ENCODE measurements at regions not wholly inside any gene's neighbourhood (a gene's known extent, or its start where the extent isn't known, plus 50 kb on each side); places are given as distances from the start of the nearest gene placed in this dataset.

DNA sequence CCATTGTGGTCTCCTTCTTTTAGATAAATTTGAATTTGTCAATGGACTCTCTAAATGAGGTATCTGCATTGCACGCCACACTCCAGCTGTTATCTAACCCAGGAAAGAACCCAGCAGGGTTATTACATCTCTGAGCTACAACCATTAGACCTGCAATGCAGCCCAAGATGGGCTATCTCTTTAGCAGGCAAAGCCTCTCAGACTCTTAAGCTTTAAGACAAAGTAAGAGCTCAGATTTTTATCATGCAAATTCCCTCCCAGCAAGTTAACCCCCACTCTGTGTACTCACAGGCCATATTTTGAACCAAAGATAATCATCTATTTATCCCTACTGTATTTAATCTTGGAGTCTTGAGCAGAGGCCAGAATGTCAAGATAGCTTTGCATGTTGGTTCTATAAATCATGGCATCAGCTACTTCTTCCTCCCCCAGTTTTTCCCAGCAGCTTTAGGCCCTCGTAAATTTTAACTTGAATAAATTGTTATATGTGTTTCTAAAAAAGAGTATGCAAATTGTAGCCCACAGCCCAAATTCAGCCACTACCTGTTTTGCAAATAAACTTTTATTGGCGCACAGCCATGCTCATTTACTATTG is 273.7 kb upstream of the PKDCC start:
- TF ChIP-seq NR3C1 (IDR thresholded peaks at IDR 0.05) (no peak), HEYL (CRISPR knock-in tag; IDR thresholded peaks at IDR 0.05) (no peak), JUN (IDR thresholded peaks at IDR 0.05) (no peak), ZFP36 (IDR thresholded peaks at IDR 0.05; ENCODE audit: borderline replicate concordance, partially characterized antibody) (no peak), EHMT2 (IDR thresholded peaks at IDR 0.05; ENCODE audit: low read depth) (no peak), FOXS1 (CRISPR knock-in tag; IDR thresholded peaks at IDR 0.05) (no peak), RAD21 (conservative IDR thresholded peaks at IDR 0.05 in 1 of 2, IDR thresholded peaks at IDR 0.05 in 1 of 2) (no peak), HOXB13 (CRISPR knock-in tag; IDR thresholded peaks at IDR 0.05; ENCODE audit: low read depth) (no peak), ZC3H11A (IDR thresholded peaks at IDR 0.05) (no peak), HOXB5 (CRISPR knock-in tag; IDR thresholded peaks at IDR 0.05) (no peak)
- TF ChIP-seq, protein P1, sequence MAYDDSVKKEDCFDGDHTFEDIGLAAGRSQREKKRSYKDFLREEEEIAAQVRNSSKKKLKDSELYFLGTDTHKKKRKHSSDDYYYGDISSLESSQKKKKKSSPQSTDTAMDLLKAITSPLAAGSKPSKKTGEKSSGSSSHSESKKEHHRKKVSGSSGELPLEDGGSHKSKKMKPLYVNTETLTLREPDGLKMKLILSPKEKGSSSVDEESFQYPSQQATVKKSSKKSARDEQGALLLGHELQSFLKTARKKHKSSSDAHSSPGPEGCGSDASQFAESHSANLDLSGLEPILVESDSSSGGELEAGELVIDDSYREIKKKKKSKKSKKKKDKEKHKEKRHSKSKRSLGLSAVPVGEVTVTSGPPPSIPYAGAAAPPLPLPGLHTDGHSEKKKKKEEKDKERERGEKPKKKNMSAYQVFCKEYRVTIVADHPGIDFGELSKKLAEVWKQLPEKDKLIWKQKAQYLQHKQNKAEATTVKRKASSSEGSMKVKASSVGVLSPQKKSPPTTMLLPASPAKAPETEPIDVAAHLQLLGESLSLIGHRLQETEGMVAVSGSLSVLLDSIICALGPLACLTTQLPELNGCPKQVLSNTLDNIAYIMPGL (CRISPR knock-in tag; IDR thresholded peaks at IDR 0.05; ENCODE audit: borderline replicate concordance) = no peak
- TF ChIP-seq, protein P2, sequence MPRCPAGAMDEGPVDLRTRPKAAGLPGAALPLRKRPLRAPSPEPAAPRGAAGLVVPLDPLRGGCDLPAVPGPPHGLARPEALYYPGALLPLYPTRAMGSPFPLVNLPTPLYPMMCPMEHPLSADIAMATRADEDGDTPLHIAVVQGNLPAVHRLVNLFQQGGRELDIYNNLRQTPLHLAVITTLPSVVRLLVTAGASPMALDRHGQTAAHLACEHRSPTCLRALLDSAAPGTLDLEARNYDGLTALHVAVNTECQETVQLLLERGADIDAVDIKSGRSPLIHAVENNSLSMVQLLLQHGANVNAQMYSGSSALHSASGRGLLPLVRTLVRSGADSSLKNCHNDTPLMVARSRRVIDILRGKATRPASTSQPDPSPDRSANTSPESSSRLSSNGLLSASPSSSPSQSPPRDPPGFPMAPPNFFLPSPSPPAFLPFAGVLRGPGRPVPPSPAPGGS (IDR thresholded peaks at IDR 0.05) = no peak
- TF ChIP-seq, protein P3, sequence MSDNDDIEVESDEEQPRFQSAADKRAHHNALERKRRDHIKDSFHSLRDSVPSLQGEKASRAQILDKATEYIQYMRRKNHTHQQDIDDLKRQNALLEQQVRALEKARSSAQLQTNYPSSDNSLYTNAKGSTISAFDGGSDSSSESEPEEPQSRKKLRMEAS (IDR thresholded peaks at IDR 0.05) = no peak
- no peak overlapping the region for H3K4me2 ChIP-seq
- ChIA-PET CTCF (interaction anchor here (0.6 to 1.3 kb wide), 4 partner anchors 9 to 1950 kb away, joined by 3 to 4 read pairs (median 3); no protein-coding TSS in a partner anchor), POLR2A (no interaction called here)
- FAIRE-seq (no peak), ATAC-seq (no peak), DNase-seq (ENCODE audit: low read depth in 1 of 2, low spot score in 1 of 2) (no peak)
- H3K9me3 ChIP-seq = peaks cover 5% of the 10 kb centered on the region; the same call in 1 of the 3 replicates
- H3K4me3 ChIP-seq = no peak overlapping the region
- no peak overlapping the region for H3K27ac ChIP-seq
- H3K4me1 ChIP-seq = no peaks in the 10 kb centered on the region
- WGBS (ENCODE audit: missing lambda C conversion rate) = 39% methylated on average over 3 of the region's 3 CpGs

DNA sequence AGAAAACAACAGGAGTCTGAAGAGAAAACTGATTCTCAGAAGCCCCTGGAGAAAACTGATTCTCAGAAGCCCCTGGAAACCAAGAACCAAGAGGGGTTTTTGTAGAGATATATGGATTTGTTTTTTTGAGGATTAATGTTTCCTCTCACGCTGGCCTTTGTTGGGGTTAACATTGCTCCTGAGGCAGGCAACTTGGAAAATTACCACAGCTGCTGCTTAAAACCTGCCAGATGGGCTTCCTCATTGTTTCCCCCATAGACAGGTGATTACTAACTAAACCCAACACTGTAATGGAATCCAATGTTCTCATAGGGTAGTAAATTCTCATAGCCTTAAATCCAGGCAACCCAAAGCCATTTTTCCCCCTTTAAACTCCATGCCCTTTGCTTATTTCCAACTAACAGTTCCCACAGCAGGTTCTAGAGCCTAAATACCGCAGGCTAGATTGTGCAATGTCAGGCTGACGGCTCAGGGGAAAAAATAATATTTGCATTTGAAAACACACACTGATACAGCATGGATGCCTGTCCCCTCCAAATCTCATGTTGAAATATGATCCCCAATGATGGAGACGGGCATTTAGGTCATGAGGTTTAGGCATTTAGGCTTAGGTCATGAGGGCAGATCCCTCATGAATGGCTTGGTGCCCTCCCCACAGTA is 272.3 kb upstream of the PKDCC start:
- no peak for FAIRE-seq

DNA sequence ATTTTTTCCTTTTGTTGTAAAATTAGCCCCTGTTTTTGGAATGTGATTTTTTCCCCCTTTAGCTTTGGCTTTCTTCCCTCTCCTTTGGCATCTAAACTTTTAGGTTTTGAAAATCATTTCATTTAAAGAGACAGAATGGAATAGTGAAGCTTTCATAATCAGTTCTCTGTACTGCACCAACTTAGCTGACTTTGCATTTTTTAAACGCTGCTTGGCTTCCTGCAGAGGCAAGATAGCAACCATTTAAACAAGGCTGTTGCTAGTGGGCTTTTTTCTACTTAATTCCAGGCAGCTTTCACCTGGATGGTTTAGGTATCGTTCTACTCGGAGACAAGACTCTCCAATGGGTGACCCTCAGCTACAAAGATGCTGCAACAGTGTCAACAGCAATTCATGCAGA is 267.9 kb upstream of the PKDCC start:
- ChIA-PET CTCF (interaction anchor here (1.1 to 2.2 kb wide), 5 partner anchors 10 to 1867 kb away, joined by 3 to 11 read pairs (median 4); no protein-coding TSS in a partner anchor), POLR2A (no interaction called here)
- peaks cover 5% of the 10 kb centered on the region; the same call in 1 of the 3 replicates for H3K9me3 ChIP-seq
- no peak overlapping the region for H3K4me2 ChIP-seq
- H3K27ac ChIP-seq = no peak overlapping the region
- WGBS (ENCODE audit: missing lambda C conversion rate) = 61% methylated on average over 3 of the region's 3 CpGs
- FAIRE-seq = no peak
- DNase-seq (ENCODE audit: low read depth in 1 of 2, low spot score in 1 of 2) = no peak
- TF ChIP-seq MAFK (IDR thresholded peaks at IDR 0.05; ENCODE audit: partially characterized antibody) = peak; percentile 93
- TF ChIP-seq HOXB13 (CRISPR knock-in tag; IDR thresholded peaks at IDR 0.05; ENCODE audit: low read depth) = no peak
- H3K4me1 ChIP-seq = no peaks in the 10 kb centered on the region
- no peak overlapping the region for H3K4me3 ChIP-seq
- ATAC-seq = no peak

More for the DNA sequence above, 272.3 kb upstream of the PKDCC start:
- ATAC-seq = no peak
- no peak overlapping the region for H3K4me3 ChIP-seq
- no peak overlapping the region for H3K27ac ChIP-seq
- H3K4me1 ChIP-seq = no peaks in the 10 kb centered on the region
- peaks cover 5% of the 10 kb centered on the region; the same call in 1 of the 3 replicates for H3K9me3 ChIP-seq
- POLR2A ChIA-PET = no interaction called here
- 19% methylated on average over 4 of the region's 4 CpGs for WGBS (ENCODE audit: missing lambda C conversion rate)
- DNase-seq (ENCODE audit: low read depth in 1 of 2, low spot score in 1 of 2) = no peak
- no peak overlapping the region for H3K4me2 ChIP-seq
- no peak for TF ChIP-seq EHF (CRISPR knock-in tag; IDR thresholded peaks at IDR 0.05)
- no peak for TF ChIP-seq MAFK (IDR thresholded peaks at IDR 0.05; ENCODE audit: partially characterized antibody)
- no peak for TF ChIP-seq TFCP2L1 (CRISPR knock-in tag; IDR thresholded peaks at IDR 0.05)
- no peak for TF ChIP-seq NR3C1 (IDR thresholded peaks at IDR 0.05)
- CTCF ChIA-PET = interaction anchor here (0.6 kb wide), 1 partner anchor 1069 kb away, joined by 3 read pairs; no protein-coding TSS in a partner anchor

Measured in A549 (cell line).